Mesendoderm (in vitro differentiated cells): ENCODE measurements at regions not wholly inside any gene's neighbourhood (a gene's known extent, or its start where the extent isn't known, plus 50 kb on each side); places are given as distances from the start of the nearest gene placed in this dataset.

Experiments
- DNase-seq: peaks from one replicate; pipeline ENCODE4 v3.0.0; 2013
- H2AK5ac ChIP-seq: 2 replicates; pipeline ENCODE4 v1.6.1; 2013; ENCODE audit warnings: low read length, inconsistent platforms
- H2BK120ac ChIP-seq: 2 replicates; pipeline ENCODE4 v1.6.1; 2013; ENCODE audit warnings: low read depth, mild to moderate bottlenecking, low read length, moderate library complexity, mixed read lengths
- H2BK15ac ChIP-seq: replicated peaks from 2 replicates; pipeline ENCODE4 v1.6.1; 2013; ENCODE audit warnings: low read depth, mild to moderate bottlenecking, moderate library complexity
- H2BK5ac ChIP-seq: 2 replicates; pipeline ENCODE4 v1.6.1; 2013; ENCODE audit warnings: low read length, inconsistent platforms
- H3K18ac ChIP-seq: 2 replicates; pipeline ENCODE4 v1.6.1; 2013; ENCODE audit warnings: mild to moderate bottlenecking, low read length, mixed read lengths
- H3K23ac ChIP-seq: one replicate; pipeline ENCODE4 v1.6.1; 2013; ENCODE audit warnings: low read length
- H3K27ac ChIP-seq: 2 replicates; pipeline ENCODE4 v1.5.1; 2013; ENCODE audit warnings: low read depth, mild to moderate bottlenecking, inconsistent platforms, low read length, moderate library complexity
- H3K27me3 ChIP-seq: 2 replicates; pipeline ENCODE4 v1.6.1; 2013; ENCODE audit warnings: low read length, control low read depth, mild to moderate bottlenecking, inconsistent platforms; ENCODE audit not compliant: insufficient read depth, poor library complexity
- H3K36me3 ChIP-seq: 2 replicates; pipeline ENCODE4 v1.6.1; 2013; ENCODE audit warnings: low read length, inconsistent platforms; ENCODE audit not compliant: control insufficient read depth, insufficient read depth
- H3K4ac ChIP-seq: one replicate; pipeline ENCODE4 v1.6.1; 2013; ENCODE audit warnings: low read depth, mild to moderate bottlenecking, low read length, moderate library complexity
- H3K4me1 ChIP-seq: 2 replicates; pipeline ENCODE4 v1.6.1; 2013; ENCODE audit warnings: low read depth, low read length, inconsistent platforms; ENCODE audit not compliant: control insufficient read depth
- H3K4me2 ChIP-seq: 2 replicates; pipeline ENCODE4 v1.6.1; 2013; ENCODE audit warnings: low read length
- H3K4me3 ChIP-seq: 2 replicates; pipeline ENCODE4 v1.5.1; 2013; ENCODE audit warnings: mild to moderate bottlenecking, low read length
- H3K56ac ChIP-seq: one replicate; pipeline ENCODE4 v1.6.1; 2013; ENCODE audit warnings: low read length
- H3K79me1 ChIP-seq: 2 replicates; pipeline ENCODE4 v1.6.1; 2013; ENCODE audit warnings: low read length, inconsistent platforms
- H3K79me2 ChIP-seq: 2 replicates; pipeline ENCODE4 v1.6.1; 2013; ENCODE audit warnings: mild to moderate bottlenecking, low read length; ENCODE audit not compliant: control insufficient read depth, insufficient read depth
- H3K9ac ChIP-seq: 2 replicates; pipeline ENCODE4 v1.6.1; 2013; ENCODE audit warnings: low read length, inconsistent platforms
- H4K5ac ChIP-seq: one replicate; pipeline ENCODE4 v1.6.1; 2013; ENCODE audit warnings: low read length
- H4K8ac ChIP-seq: one replicate; pipeline ENCODE4 v1.6.1; 2013; ENCODE audit warnings: low read depth, mild to moderate bottlenecking, control low read depth, low read length, moderate library complexity
- WGBS: extraction: QIAGEN DNeasy Blood & Tissue Kit; methylation state at CpG from one replicate; pipeline ENCODE4 v1.1.7; 2013; ENCODE audit warnings: low lambda C conversion rate, missing lambda C conversion rate; ENCODE audit not compliant: insufficient coverage; ENCODE audit errors: extremely low coverage; 5-methylcytosine and 5-hydroxymethylcytosine counted together

GRCh38 chr2:216260629-216261028 is 111.7 kb downstream of the MARCHF4 start:
- Histone ChIP-seq H3K56ac (no peak overlapping the region), H2BK5ac (no peak overlapping the region), H3K79me2 (no peaks in the 10 kb centered on the region), H3K4me3 (no peak overlapping the region), H3K79me1 (no peaks in the 10 kb centered on the region), H2BK15ac (no peak overlapping the region), H3K9ac (no peak overlapping the region), H3K4ac (no peak overlapping the region), H3K4me2 (no peak overlapping the region), H3K27ac (no peak overlapping the region), H3K4me1 (no peaks in the 10 kb centered on the region), H3K36me3 (no peaks in the 10 kb centered on the region), H4K5ac (no peak overlapping the region), H3K27me3 (no peaks in the 10 kb centered on the region), H4K8ac (no peak overlapping the region), H3K23ac (no peak overlapping the region), H2BK120ac (no peak overlapping the region), H2AK5ac (no peak overlapping the region), H3K18ac (no peak overlapping the region)
- DNase-seq: no peak
- no CpG with 5 or more reads among the region's 4 CpGs for WGBS

GRCh38 chr2:216259081-216259480 is 113.2 kb downstream of the MARCHF4 start:
- H3K36me3 ChIP-seq: no peaks in the 10 kb centered on the region
- H2BK5ac ChIP-seq: no peak overlapping the region
- no peak overlapping the region for H4K8ac ChIP-seq
- no peak overlapping the region for H4K5ac ChIP-seq
- no peak overlapping the region for H2BK15ac ChIP-seq
- no peaks in the 10 kb centered on the region for H3K79me2 ChIP-seq
- H3K56ac ChIP-seq: no peak overlapping the region
- WGBS: no CpG with 5 or more reads among the region's 8 CpGs
- H3K79me1 ChIP-seq: no peaks in the 10 kb centered on the region
- H2AK5ac ChIP-seq: no peak overlapping the region
- H3K4ac ChIP-seq: no peak overlapping the region
- no peak for DNase-seq
- H3K27me3 ChIP-seq: no peaks in the 10 kb centered on the region
- no peaks in the 10 kb centered on the region for H3K4me1 ChIP-seq
- H3K27ac ChIP-seq: no peak overlapping the region
- H2BK120ac ChIP-seq: no peak overlapping the region
- H3K9ac ChIP-seq: no peak overlapping the region
- no peak overlapping the region for H3K23ac ChIP-seq
- no peak overlapping the region for H3K4me3 ChIP-seq
- no peak overlapping the region for H3K4me2 ChIP-seq
- H3K18ac ChIP-seq: no peak overlapping the region

GRCh38 chr2:216257089-216257488 is 115.2 kb downstream of the MARCHF4 start:
- Histone ChIP-seq H3K9ac (no peak overlapping the region), H2BK5ac (no peak overlapping the region), H3K27ac (no peak overlapping the region), H3K4me1 (no peaks in the 10 kb centered on the region), H3K4ac (no peak overlapping the region), H2AK5ac (no peak overlapping the region), H2BK120ac (no peak overlapping the region), H4K8ac (no peak overlapping the region), H4K5ac (no peak overlapping the region), H3K27me3 (no peaks in the 10 kb centered on the region), H3K36me3 (no peaks in the 10 kb centered on the region), H3K79me1 (no peaks in the 10 kb centered on the region), H3K4me3 (no peak overlapping the region), H3K18ac (no peak overlapping the region), H3K79me2 (no peaks in the 10 kb centered on the region), H3K23ac (no peak overlapping the region), H3K56ac (no peak overlapping the region), H2BK15ac (no peak overlapping the region), H3K4me2 (no peak overlapping the region)
- DNase-seq: no peak
- no CpG with 5 or more reads among the region's 3 CpGs for WGBS
